H1 (cell line): ENCODE measurements at regions not wholly inside any gene's neighbourhood (a gene's known extent, or its start where the extent isn't known, plus 50 kb on each side); places are given as distances from the start of the nearest gene placed in this dataset.

Source experiments
- BACH1 ChIP-seq: IDR thresholded peaks from 2 replicates; pipeline ENCODE4 v1.6.1; 2012; ENCODE audit warnings: low read length, improper control_type of control experiment
- CHD7 ChIP-seq: fragments of 300-600 bp; sonication (generic); IDR thresholded peaks from 2 replicates; pipeline ENCODE4 v1.7.1; 2012; ENCODE audit warnings: low read length, moderate library complexity, mild to moderate bottlenecking, inconsistent platforms; ENCODE audit not compliant: insufficient replicate concordance
- EGR1 ChIP-seq: IDR thresholded peaks from 2 replicates; pipeline ENCODE4 v1.6.1; 2011; ENCODE audit warnings: low read depth, low read length, borderline replicate concordance
- KDM5A ChIP-seq: fragments of 200-600 bp; IDR thresholded peaks from 2 replicates; pipeline ENCODE4 v1.7.1; 2012; ENCODE audit warnings: mild to moderate bottlenecking, low read length, inconsistent platforms, mixed read lengths
- NRF1 ChIP-seq: IDR thresholded peaks from 2 replicates; pipeline ENCODE4 v1.6.1; 2011; ENCODE audit warnings: mild to moderate bottlenecking, low read depth, low read length, improper control_type of control experiment
- POLR2A ChIP-seq, 2 experiments: IDR thresholded peaks; 1 replicate in 1 of 2; 2 replicates in 1 of 2; pipeline ENCODE4 v1.6.1; 2011; ENCODE audit warnings: low read depth in 2 of 2, low read length in 2 of 2, mild to moderate bottlenecking in 2 of 2; ENCODE audit errors: control extremely low read depth in 1 of 2
- SIN3A ChIP-seq, 2 experiments: IDR thresholded peaks in 1 of 2; conservative IDR thresholded peaks in 1 of 2; 2 replicates each; pipeline ENCODE4 v1.6.1; 2011 to 2012; ENCODE audit warnings: low read length in 2 of 2, improper control_type of control experiment in 1 of 2, low read depth in 1 of 2, mild to moderate bottlenecking in 1 of 2
- USF2 ChIP-seq: IDR thresholded peaks from 2 replicates; pipeline ENCODE4 v1.6.1; 2011; ENCODE audit warnings: low read length, improper control_type of control experiment

- TF ChIP-seq CHD7: no peak
- TF ChIP-seq NRF1: no peak
- no peak for TF ChIP-seq POLR2A (IDR thresholded peaks at IDR 0.05; ENCODE audit: control extremely low read depth in 1 of 2, low read depth in 2 of 2, low read length in 2 of 2)
- TF ChIP-seq BACH1: no peak
- TF ChIP-seq KDM5A: no peak
- no peak for TF ChIP-seq USF2
- TF ChIP-seq EGR1: no peak
- no peak for TF ChIP-seq SIN3A (conservative IDR thresholded peaks at IDR 0.05 in 1 of 2, IDR thresholded peaks at IDR 0.05 in 1 of 2; ENCODE audit: low read depth in 1 of 2, low read length in 2 of 2)
Observed at GRCh38 chr3:188082031-188082430, 71.9 kb upstream of the LPP start (continued).
